WTC11 (cell line): ENCODE measurements at regions not wholly inside any gene's neighbourhood (a gene's known extent, or its start where the extent isn't known, plus 50 kb on each side); places are given as distances from the start of the nearest gene placed in this dataset.

Experiments
- ATAC-seq: fragments of 200-7000 bp; cut with Tn5 transposase; 2 replicates; pipeline ENCODE4 v1.10.0; 2021; ENCODE audit warnings: mild to moderate bottlenecking, moderate library complexity
- CTCF ChIA-PET: fragments of 300-600 bp; sonication (Branson Sonifier 250); formaldehyde crosslinking; loops from one replicate; lab custom pipeline; 2021; ENCODE audit warnings: antibody characterized with exemption; lab: Charles Lee
- POLR2A ChIA-PET: fragments of 350-600 bp; sonication (Branson Sonifier 250); formaldehyde crosslinking; loops from one replicate; lab custom pipeline; 2021; ENCODE audit warnings: antibody characterized with exemption; lab: Charles Lee
- DNase-seq: peaks from one replicate; pipeline ENCODE4 v3.0.0; 2021; ENCODE audit warnings: low spot score
- H3K27ac Mint-ChIP-seq: 2 replicates; pipeline ENCODE4 v1.8.0; 2021; ENCODE audit warnings: mixed read lengths
- H3K27me3 Mint-ChIP-seq: 2 replicates; pipeline ENCODE4 v1.8.0; 2021; ENCODE audit warnings: low read depth, mild to moderate bottlenecking, moderate library complexity, mixed read lengths
- H3K36me3 Mint-ChIP-seq: 2 replicates; pipeline ENCODE4 v1.8.0; 2021; ENCODE audit warnings: mixed read lengths
- H3K4me1 Mint-ChIP-seq: 2 replicates; pipeline ENCODE4 v1.8.0; 2022; ENCODE audit warnings: mixed read lengths
- H3K4me3 Mint-ChIP-seq: 2 replicates; pipeline ENCODE4 v1.8.0; 2021; ENCODE audit warnings: mild to moderate bottlenecking, moderate library complexity, mixed read lengths
- H3K9me3 Mint-ChIP-seq: 2 replicates; pipeline ENCODE4 v1.8.0; 2021; ENCODE audit warnings: mixed read lengths
- AFF4 ChIP-seq: sonication (generic); formaldehyde crosslinking; IDR thresholded peaks from 2 replicates; pipeline ENCODE4 v1.8.1; 2023; ENCODE audit warnings: mild to moderate bottlenecking, missing genetic modification reagents, borderline replicate concordance
- ATF2 ChIP-seq: sonication (generic); formaldehyde crosslinking; IDR thresholded peaks from 2 replicates; pipeline ENCODE4 v1.8.1; 2022; ENCODE audit warnings: low read depth, missing genetic modification reagents, borderline replicate concordance
- E2F4 ChIP-seq: sonication (generic); formaldehyde crosslinking; IDR thresholded peaks from 2 replicates; pipeline ENCODE4 v1.8.1; 2022; ENCODE audit warnings: low read depth, mild to moderate bottlenecking, moderate library complexity, missing genetic modification reagents, borderline replicate concordance
- FOXJ3 ChIP-seq: sonication (generic); formaldehyde crosslinking; IDR thresholded peaks from 2 replicates; pipeline ENCODE4 v1.9.0; 2021; ENCODE audit warnings: missing genetic modification reagents, mild to moderate bottlenecking, borderline replicate concordance
- FOXK1 ChIP-seq: sonication (generic); formaldehyde crosslinking; IDR thresholded peaks from 2 replicates; pipeline ENCODE4 v1.8.0; 2022; ENCODE audit warnings: mild to moderate bottlenecking, moderate library complexity, missing genetic modification reagents
- FOXP1 ChIP-seq: sonication (generic); formaldehyde crosslinking; IDR thresholded peaks from 2 replicates; pipeline ENCODE4 v1.8.0; 2022; ENCODE audit warnings: missing genetic modification reagents, mild to moderate bottlenecking, moderate library complexity, borderline replicate concordance
- IRF1 ChIP-seq: sonication (generic); formaldehyde crosslinking; IDR thresholded peaks from 2 replicates; pipeline ENCODE4 v1.8.0; 2023; ENCODE audit warnings: missing genetic modification reagents
- NFATC4 ChIP-seq: fragments of 250-450 bp; sonication (Bioruptor Pico); IDR thresholded peaks from 2 replicates; pipeline ENCODE4 v1.9.0; 2021; ENCODE audit warnings: mild to moderate bottlenecking
- NFYB ChIP-seq: sonication (generic); formaldehyde crosslinking; conservative IDR thresholded peaks from 2 replicates; pipeline ENCODE4 v1.8.0; 2022; ENCODE audit warnings: low read depth, missing genetic modification reagents
- PRRX2 ChIP-seq: fragments of 250-450 bp; sonication (Bioruptor Pico); IDR thresholded peaks from 2 replicates; pipeline ENCODE4 v1.8.0; 2021; ENCODE audit warnings: mild to moderate bottlenecking
- TEAD1 ChIP-seq: sonication (generic); formaldehyde crosslinking; IDR thresholded peaks from 2 replicates; pipeline ENCODE4 v1.8.0; 2022; ENCODE audit warnings: mild to moderate bottlenecking, missing genetic modification reagents
- ZBTB21 ChIP-seq: sonication (generic); formaldehyde crosslinking; IDR thresholded peaks from 2 replicates; pipeline ENCODE4 v1.8.1; 2023; ENCODE audit warnings: mild to moderate bottlenecking, missing genetic modification reagents, borderline replicate concordance
- ZBTB43 ChIP-seq: sonication (generic); formaldehyde crosslinking; IDR thresholded peaks from 2 replicates; pipeline ENCODE4 v1.8.1; 2023; ENCODE audit warnings: mild to moderate bottlenecking, missing genetic modification reagents
- ZNF121 ChIP-seq: sonication (generic); formaldehyde crosslinking; IDR thresholded peaks from 2 replicates; pipeline ENCODE4 v1.8.0; 2023; ENCODE audit warnings: missing genetic modification reagents
- ZNF138 ChIP-seq: sonication (generic); formaldehyde crosslinking; conservative IDR thresholded peaks from 2 replicates; pipeline ENCODE4 v1.8.1; 2022; ENCODE audit warnings: mild to moderate bottlenecking, moderate library complexity, missing genetic modification reagents
- ZNF219 ChIP-seq: sonication (generic); formaldehyde crosslinking; IDR thresholded peaks from 2 replicates; pipeline ENCODE4 v1.8.0; 2023; ENCODE audit warnings: missing genetic modification reagents, mild to moderate bottlenecking, borderline replicate concordance
- ZNF232 ChIP-seq: sonication (generic); formaldehyde crosslinking; IDR thresholded peaks from 2 replicates; pipeline ENCODE4 v1.8.0; 2022; ENCODE audit warnings: mild to moderate bottlenecking, missing genetic modification reagents
- ZNF423 ChIP-seq: fragments of 250-450 bp; sonication (Bioruptor Pico); IDR thresholded peaks from 2 replicates; pipeline ENCODE4 v2.1.2; 2022; ENCODE audit warnings: mild to moderate bottlenecking, moderate library complexity
- ZNF425 ChIP-seq: fragments of 250-450 bp; sonication (Bioruptor Pico); conservative IDR thresholded peaks from 2 replicates; pipeline ENCODE4 v1.9.0; 2021; ENCODE audit warnings: mild to moderate bottlenecking
- ZNF671 ChIP-seq: fragments of 250-450 bp; sonication (Bioruptor Pico); IDR thresholded peaks from 2 replicates; pipeline ENCODE4 v1.8.0; 2021; ENCODE audit warnings: mild to moderate bottlenecking
- ZSCAN18 ChIP-seq: fragments of 250-450 bp; sonication (Bioruptor Pico); IDR thresholded peaks from 2 replicates; pipeline ENCODE4 v2.1.2; 2022; ENCODE audit warnings: mild to moderate bottlenecking, moderate library complexity

- POLR2A ChIA-PET, result interaction anchor here (1.1 kb wide), 1 partner anchor 63 kb away, joined by 3 read pairs; no protein-coding TSS in a partner anchor
- H3K4me1 Mint-ChIP-seq, result peaks cover 28% of the 10 kb centered on the region
- TF ChIP-seq NFYB, result no peak
- TF ChIP-seq ZSCAN18, result no peak
- TF ChIP-seq ZNF138 (CRISPR knock-in tag), result no peak
- no peak for TF ChIP-seq IRF1
- no peak for TF ChIP-seq E2F4 (CRISPR knock-in tag)
- TF ChIP-seq ZNF671 (CRISPR knock-in tag), result no peak
- no peak for TF ChIP-seq TEAD1 (CRISPR knock-in tag)
- TF ChIP-seq ZNF121 (CRISPR knock-in tag), result no peak
- TF ChIP-seq, all 79 proteins: peak for 0
- CTCF ChIA-PET, result interaction anchor here (1.3 kb wide), 1 partner anchor 415 kb away, joined by 3 read pairs; no protein-coding TSS in a partner anchor
- ATAC-seq (no peak), DNase-seq (no peak)
- Mint-ChIP-seq H3K4me3 (no peak overlapping the region), H3K36me3 (no peaks in the 10 kb centered on the region), H3K9me3 (no peaks in the 10 kb centered on the region), H3K27me3 (no peaks in the 10 kb centered on the region; the same call in 1 of the 2 replicates), H3K27ac (no peak overlapping the region; the same call in 1 of the 2 replicates)
Observed at GRCh38 chr20:57773059-57773815, 63.4 kb upstream of the PMEPA1 start.

GRCh38 chr20:57772349-57772964, 62.6 kb upstream of the PMEPA1 start:
- DNase-seq, result peak; percentile 27
- no peak overlapping the region for H3K4me3 Mint-ChIP-seq
- no peaks in the 10 kb centered on the region for H3K9me3 Mint-ChIP-seq
- ATAC-seq, result peak; percentile 79
- peak overlapping the region; percentile 69 for H3K27ac Mint-ChIP-seq
- ChIA-PET POLR2A (interaction anchor here (1.1 kb wide), 1 partner anchor 62 kb away, joined by 3 read pairs; no protein-coding TSS in a partner anchor), CTCF (interaction anchor here (1.3 kb wide), 1 partner anchor 416 kb away, joined by 3 read pairs; no protein-coding TSS in a partner anchor)
- no peaks in the 10 kb centered on the region for H3K36me3 Mint-ChIP-seq
- peaks cover 35% of the 10 kb centered on the region for H3K4me1 Mint-ChIP-seq
- H3K27me3 Mint-ChIP-seq, result no peaks in the 10 kb centered on the region; the same call in 1 of the 2 replicates
- TF ChIP-seq FOXJ3 (CRISPR knock-in tag) (no peak), NFATC4 (CRISPR knock-in tag) (no peak), ZNF425 (CRISPR knock-in tag) (no peak), AFF4 (CRISPR knock-in tag) (no peak), ZBTB21 (CRISPR knock-in tag) (no peak), FOXK1 (CRISPR knock-in tag) (no peak), ATF2 (no peak), ZNF138 (CRISPR knock-in tag) (no peak), PRRX2 (no peak), ZNF219 (CRISPR knock-in tag) (no peak), ZNF232 (no peak), ZNF423 (CRISPR knock-in tag) (no peak), FOXP1 (CRISPR knock-in tag) (no peak), ZBTB43 (CRISPR knock-in tag) (no peak)
